GM12865 (cell line): ENCODE measurements at regions not wholly inside any gene's neighbourhood (a gene's known extent, or its start where the extent isn't known, plus 50 kb on each side); places are given as distances from the start of the nearest gene placed in this dataset.
"Not testable (repeated sequence)": the region's sequence is repeated elsewhere in the genome, so short reads cannot be mapped to it uniquely, and the experiment has no call there.

Experiments used
- DNase-seq: peaks from one replicate; pipeline ENCODE4 v3.0.0; 2010; ENCODE audit warnings: low read depth
- H3K4me3 ChIP-seq: 2 replicates; pipeline ENCODE4 v1.5.1; 2011; ENCODE audit warnings: mild to moderate bottlenecking, low read depth, low read length, control low read depth
- CTCF ChIP-seq: IDR thresholded peaks from 2 replicates; pipeline ENCODE4 v1.5.1; 2011; ENCODE audit warnings: low read length, control low read depth, low read depth, inconsistent platforms; ENCODE audit not compliant: insufficient read depth; ENCODE audit errors: missing control alignments

DNA sequence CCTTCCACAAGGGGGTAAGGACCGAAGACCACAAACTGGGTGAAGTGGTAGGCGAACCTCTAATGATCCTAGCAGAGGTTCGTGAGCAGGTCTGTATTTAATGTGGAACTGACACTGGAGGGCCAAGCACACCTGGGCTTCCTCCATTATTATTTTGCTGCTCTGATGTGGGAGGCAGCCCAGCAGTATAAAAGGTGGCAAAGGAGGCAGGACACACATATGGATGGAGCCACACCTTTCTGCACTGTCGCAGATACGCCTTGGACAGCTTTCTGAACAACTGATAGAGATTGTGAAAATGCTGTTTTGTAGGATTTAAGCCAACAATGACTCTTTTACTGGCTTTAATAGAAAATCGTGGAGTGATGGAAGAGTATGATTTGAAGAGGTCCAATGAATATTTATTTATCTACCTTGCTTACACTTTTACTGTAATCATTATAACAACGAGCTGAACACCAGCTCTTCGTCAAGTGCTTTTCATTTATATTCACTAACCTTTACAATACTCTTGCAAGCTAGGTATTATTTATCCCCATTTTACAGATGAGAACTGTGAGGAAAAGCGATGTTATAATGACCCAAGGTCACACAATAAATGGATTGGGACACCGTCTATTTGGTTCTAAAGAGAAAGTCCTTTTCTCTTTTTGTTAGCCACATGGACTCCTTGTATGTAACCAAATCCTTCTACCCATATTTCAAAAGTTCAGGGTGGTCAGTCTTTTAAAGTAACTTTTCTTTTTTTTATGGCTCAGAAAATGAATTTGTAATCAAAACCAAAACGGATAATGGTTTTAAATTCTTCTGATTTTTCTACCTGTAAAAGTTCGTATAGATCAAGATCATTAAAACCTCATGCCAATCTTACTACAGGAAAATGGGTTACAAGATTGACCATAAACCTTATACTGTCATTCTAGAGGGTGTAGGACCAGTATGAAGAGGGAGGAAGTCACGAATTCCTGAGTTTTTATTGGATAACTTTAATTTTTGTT lies 116.9 kb downstream of the UTRN start:
- no peak for DNase-seq
- H3K4me3 ChIP-seq = no peak overlapping the region
- TF ChIP-seq CTCF = no peak

- no peak for TF ChIP-seq CTCF
- no peak overlapping the region for H3K4me3 ChIP-seq
- DNase-seq = no peak
Observed at GRCh38 chr6:144402750-144403149, 117.6 kb downstream of the UTRN start.

DNA sequence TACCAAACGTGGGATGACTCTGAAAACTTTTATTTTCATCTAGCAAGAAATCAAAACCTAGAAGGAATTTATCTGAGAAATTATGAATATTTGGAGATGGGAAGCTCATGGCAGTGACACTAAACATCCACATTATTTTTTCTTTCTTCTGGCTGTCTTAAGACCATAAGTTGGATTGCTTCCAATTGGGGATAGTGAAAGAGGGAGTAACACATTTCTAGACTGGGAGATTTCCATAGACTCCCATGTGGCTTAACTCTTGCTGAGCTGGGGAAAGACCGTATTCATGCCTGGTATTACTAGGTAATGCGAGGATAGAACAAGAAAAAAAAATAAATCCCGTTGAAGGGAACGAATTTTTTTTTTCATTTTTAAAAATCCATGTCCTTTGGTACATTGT lies 120.0 kb downstream of the UTRN start:
- no peak for DNase-seq
- no peak for TF ChIP-seq CTCF

GRCh38 chr6:144406796-144407195 lies 121.7 kb downstream of the UTRN start:
- TF ChIP-seq CTCF = no peak
- no peak for DNase-seq
- H3K4me3 ChIP-seq = no peak overlapping the region

More for the DNA sequence above, 120.0 kb downstream of the UTRN start:
- H3K4me3 ChIP-seq = no peak overlapping the region

DNA sequence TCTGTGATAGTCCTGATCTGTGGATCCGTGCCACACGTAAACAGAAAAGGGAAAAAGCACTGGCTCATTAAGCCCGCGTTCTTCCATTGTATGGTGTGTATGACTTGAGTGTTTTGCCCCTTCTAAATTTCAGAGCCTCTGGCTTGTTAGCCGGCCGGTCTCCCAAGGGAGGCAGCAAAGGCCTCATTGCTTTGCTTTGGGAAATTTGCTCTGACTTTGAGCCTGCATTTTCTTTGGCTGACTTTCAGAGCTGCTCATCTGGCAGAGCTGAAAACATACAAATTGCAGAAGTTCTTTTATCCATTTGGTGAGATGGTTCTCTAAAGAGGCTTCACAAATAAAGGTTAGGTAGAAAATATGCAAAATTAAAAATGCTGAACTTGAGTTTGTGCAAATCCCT lies 123.0 kb downstream of the UTRN start:
- no peak for TF ChIP-seq CTCF
- DNase-seq = no peak
- no peak overlapping the region for H3K4me3 ChIP-seq

GRCh38 chr6:144410059-144410458 lies 124.9 kb downstream of the UTRN start:
- no peak for DNase-seq
- no peak overlapping the region for H3K4me3 ChIP-seq
- no peak for TF ChIP-seq CTCF

- not testable (repeated sequence) for DNase-seq, H3K4me3 ChIP-seq
Observed at GRCh38 chr6:144410574-144410973, 125.4 kb downstream of the UTRN start.
